ENCODE measurements at regions not wholly inside any gene's neighbourhood (a gene's known extent, or its start where the extent isn't known, plus 50 kb on each side); places are given as distances from the start of the nearest gene placed in this dataset.

DNA sequence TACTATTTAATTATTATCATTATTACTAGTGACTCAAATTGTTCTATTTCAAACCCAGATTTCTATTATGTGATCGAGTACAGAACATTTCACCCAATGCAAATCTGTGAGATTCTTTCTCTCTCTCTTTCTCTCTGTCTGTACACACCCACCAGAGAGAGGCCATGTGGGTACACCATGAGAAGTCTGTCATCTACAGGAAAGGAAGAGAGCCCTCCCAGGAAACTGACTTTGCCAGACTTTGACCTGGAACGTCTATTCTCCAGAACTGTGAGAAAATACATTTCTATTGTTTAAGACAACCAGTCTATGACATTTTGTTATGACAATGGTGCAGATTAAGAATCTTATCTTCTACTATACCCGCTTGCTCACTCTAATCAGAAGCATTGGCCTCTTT is 1091.6 kb downstream of the TTLL7 start:
- H3K4me3 Mint-ChIP-seq = no peak overlapping the region
- H3K4me1 Mint-ChIP-seq = no peaks in the 10 kb centered on the region
- H3K9me3 Mint-ChIP-seq = no peaks in the 10 kb centered on the region
- ATAC-seq = no peak
- no peak overlapping the region for H3K27ac Mint-ChIP-seq
- H3K36me3 Mint-ChIP-seq (ENCODE audit: low read depth) = no peaks in the 10 kb centered on the region
- no peaks in the 10 kb centered on the region for H3K27me3 Mint-ChIP-seq
- DNase-seq = no peak

DNA sequence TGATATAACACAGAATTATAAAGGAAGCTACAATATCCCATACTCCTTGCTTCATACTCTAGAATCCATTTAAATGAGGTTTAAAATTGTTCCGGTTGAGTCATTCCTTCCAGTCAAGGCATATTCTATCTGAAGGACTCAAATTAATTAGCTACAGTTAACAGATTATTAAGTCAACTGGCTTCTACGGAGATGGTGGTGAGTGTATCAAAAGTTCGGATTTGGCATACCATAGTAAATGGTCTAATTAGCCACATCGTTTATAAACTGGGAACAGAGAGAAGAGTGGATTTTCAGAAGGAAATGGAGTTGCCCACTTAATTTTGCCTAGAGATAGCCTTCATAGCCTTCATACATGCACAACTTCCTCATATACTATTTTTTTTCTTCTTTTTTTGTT is 1095.3 kb downstream of the TTLL7 start:
- Mint-ChIP-seq H3K27me3 (peaks cover 2% of the 10 kb centered on the region), H3K27ac (no peak overlapping the region), H3K9me3 (no peaks in the 10 kb centered on the region), H3K4me1 (no peaks in the 10 kb centered on the region), H3K4me3 (no peak overlapping the region), H3K36me3 (ENCODE audit: low read depth) (no peaks in the 10 kb centered on the region)
- DNase-seq (no peak), ATAC-seq (no peak)

DNA sequence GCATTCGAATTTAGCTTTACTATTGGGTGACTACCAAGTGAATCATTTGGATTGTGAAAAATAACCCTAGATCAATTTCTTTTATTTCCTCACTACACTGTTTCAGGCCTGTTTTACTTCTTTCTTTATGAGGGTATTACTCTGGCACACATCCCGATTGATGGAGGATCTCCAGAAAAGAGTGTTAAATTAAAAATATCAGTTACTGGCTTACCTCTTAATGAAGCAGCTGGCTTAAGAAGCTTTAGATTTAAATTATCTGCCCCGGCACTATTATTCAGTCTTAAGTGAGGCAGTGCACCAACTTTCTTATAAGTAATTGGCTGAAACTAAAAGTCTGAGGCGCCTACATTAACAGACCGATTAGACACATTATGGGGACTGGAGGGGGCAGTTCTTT is 1097.4 kb downstream of the TTLL7 start:
- Mint-ChIP-seq H3K4me3 (no peak overlapping the region), H3K9me3 (no peaks in the 10 kb centered on the region), H3K36me3 (ENCODE audit: low read depth) (no peaks in the 10 kb centered on the region), H3K27me3 (peaks cover 2% of the 10 kb centered on the region), H3K4me1 (no peaks in the 10 kb centered on the region), H3K27ac (no peak overlapping the region)
- DNase-seq (no peak), ATAC-seq (no peak)

DNA sequence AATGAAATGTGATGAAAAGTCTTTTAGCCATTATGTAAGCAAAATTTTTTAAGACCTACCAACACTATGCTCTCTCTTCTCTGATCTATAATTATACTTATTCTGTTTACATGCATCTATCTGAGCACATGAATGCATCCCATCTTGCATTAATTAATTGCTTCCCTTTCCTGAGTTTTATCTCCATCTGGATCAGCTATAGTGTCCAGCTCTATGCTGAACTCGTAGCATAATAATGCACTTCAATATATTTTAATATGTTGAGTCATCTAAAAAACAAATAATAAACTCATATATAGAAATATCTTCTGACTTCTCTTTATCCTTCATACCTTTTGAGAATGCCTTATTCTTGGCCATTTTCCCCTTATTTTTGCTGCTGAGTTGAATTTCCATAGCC is 1097.8 kb downstream of the TTLL7 start:
- no peak overlapping the region for H3K27ac Mint-ChIP-seq
- no peaks in the 10 kb centered on the region for H3K36me3 Mint-ChIP-seq (ENCODE audit: low read depth)
- H3K4me1 Mint-ChIP-seq = no peaks in the 10 kb centered on the region
- H3K27me3 Mint-ChIP-seq = peaks cover 2% of the 10 kb centered on the region
- ATAC-seq (no peak), DNase-seq (no peak)
- no peaks in the 10 kb centered on the region for H3K9me3 Mint-ChIP-seq
- no peak overlapping the region for H3K4me3 Mint-ChIP-seq

DNA sequence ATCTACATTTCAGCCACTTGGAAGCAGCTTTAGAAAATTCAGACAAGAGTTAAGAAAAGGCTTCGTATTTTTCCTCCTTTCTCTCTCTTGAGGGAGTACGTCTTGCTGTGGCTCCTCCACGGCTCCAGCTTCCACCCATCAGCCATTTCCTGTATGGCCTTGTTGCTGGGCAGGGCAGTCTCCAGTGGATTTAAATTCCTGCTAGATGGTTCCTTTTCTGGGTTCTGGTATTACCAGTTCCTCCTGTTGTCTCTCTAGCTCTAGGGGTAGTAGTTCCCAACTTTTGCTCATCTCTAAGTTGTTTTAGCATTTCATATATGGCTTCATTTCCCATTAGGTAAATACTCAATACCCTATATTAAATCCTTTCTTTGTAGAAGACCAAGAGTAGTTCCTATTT is 1098.3 kb downstream of the ADGRL2 start:
- Mint-ChIP-seq H3K9me3 (no peaks in the 10 kb centered on the region), H3K27me3 (peaks cover 2% of the 10 kb centered on the region), H3K27ac (no peak overlapping the region), H3K4me1 (no peaks in the 10 kb centered on the region), H3K36me3 (ENCODE audit: low read depth) (no peaks in the 10 kb centered on the region), H3K4me3 (no peak overlapping the region)
- ATAC-seq (no peak), DNase-seq (no peak)

DNA sequence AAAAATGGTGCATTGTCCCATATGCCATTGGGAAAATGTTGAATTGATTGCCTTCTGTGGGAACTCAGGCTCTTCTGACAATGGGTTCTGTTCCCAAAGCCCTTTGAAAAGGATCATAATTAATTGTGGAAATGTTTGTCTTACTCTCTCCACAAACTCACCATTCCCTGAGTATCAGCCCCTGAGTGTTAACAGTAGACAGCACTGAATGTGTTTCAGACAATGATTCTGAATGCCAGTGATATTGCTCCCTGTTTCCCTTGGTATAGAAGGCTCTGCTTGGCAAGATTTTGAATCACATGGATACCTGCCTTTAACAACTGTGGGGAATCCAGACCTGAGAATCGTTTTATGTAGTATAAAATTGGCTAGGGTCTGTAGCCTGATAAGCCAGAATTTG is 1096.8 kb downstream of the ADGRL2 start:
- H3K9me3 Mint-ChIP-seq = no peaks in the 10 kb centered on the region
- no peak overlapping the region for H3K4me3 Mint-ChIP-seq
- H3K4me1 Mint-ChIP-seq = no peaks in the 10 kb centered on the region
- DNase-seq (no peak), ATAC-seq (no peak)
- H3K36me3 Mint-ChIP-seq (ENCODE audit: low read depth) = no peaks in the 10 kb centered on the region
- H3K27ac Mint-ChIP-seq = no peak overlapping the region
- peaks cover 2% of the 10 kb centered on the region for H3K27me3 Mint-ChIP-seq

DNA sequence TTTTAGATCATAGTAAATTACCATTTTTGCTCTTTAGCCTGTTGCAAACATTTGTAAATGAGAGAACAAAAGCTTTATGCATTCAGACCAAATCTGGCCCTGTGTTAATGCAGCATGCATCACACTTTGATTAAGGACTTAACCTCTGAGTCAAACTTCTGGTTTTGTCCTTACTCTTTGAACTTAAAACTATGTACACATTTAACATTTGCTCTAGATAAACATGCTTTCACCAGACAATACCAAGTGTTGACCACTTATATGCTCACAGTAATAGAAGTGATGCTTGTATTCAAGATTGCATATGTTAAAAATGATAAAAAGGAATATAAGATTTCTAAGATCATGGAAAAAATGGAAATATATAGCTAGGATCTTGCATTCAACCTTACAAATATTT is 1095.3 kb downstream of the ADGRL2 start:
- ATAC-seq = no peak
- Mint-ChIP-seq H3K4me3 (no peak overlapping the region), H3K27ac (no peak overlapping the region), H3K4me1 (no peaks in the 10 kb centered on the region), H3K27me3 (no peaks in the 10 kb centered on the region), H3K36me3 (ENCODE audit: low read depth) (no peaks in the 10 kb centered on the region), H3K9me3 (no peaks in the 10 kb centered on the region)
- no peak for DNase-seq

DNA sequence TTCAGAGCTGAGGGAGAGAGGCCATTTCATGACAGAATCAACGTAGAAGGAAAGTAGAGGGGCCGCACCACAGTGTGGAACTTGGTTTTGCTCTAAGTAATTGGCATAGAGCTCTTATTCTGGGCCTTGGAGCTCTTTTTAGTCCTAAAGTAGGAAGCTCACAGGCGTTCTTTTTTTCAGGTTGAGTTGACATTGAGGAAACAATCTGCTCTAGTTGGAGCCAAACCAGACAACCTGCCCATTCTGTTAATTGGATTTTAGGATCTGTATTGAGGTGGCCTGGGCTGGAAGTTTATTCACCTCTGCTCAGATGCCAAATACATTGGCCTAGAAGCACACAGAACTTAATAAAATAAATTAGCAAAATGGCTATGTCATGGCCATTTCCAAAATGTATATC is 1093.9 kb downstream of the ADGRL2 start:
- ATAC-seq = no peak
- Mint-ChIP-seq H3K4me3 (no peak overlapping the region), H3K36me3 (ENCODE audit: low read depth) (no peaks in the 10 kb centered on the region), H3K9me3 (no peaks in the 10 kb centered on the region), H3K27ac (no peak overlapping the region), H3K4me1 (no peaks in the 10 kb centered on the region), H3K27me3 (no peaks in the 10 kb centered on the region)
- DNase-seq = no peak

DNA sequence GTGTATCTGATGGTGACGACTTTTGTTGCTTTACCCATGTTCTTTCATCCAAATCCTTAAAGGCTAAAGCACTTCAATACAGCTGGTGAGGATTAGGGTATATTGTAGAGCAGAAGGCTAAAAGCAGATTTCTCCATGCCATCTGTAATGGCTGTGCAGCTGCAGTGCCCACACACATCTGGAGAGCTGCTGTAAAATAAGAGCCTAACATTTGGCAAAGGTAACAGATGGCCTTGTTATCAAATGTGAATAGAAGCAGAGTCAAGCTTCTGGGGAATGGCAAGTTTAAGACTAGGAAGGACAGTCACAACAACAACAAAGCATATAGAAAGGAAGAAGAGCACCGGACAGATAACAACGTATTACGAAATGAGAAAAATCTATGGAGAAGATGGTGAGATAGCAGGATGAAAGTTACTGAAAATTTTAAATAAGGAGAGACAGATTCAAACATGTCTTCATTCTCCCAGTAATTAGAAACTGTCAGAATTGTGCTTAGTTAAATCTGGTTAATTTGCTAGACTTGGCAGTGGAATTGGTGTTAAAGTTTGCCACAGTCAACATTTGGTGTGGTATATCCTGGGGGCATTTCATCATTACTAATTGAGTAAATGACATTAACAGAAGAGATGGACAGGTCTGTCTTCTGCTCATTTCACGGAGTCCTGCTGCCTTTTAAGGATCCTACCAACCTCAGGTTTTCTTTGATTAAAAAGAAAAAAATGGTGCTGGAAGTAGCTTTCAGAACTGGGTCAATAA is 1093.2 kb downstream of the ADGRL2 start:
- no peak for ATAC-seq
- no peak overlapping the region for H3K27ac Mint-ChIP-seq
- H3K9me3 Mint-ChIP-seq = no peaks in the 10 kb centered on the region
- no peaks in the 10 kb centered on the region for H3K36me3 Mint-ChIP-seq (ENCODE audit: low read depth)
- H3K4me1 Mint-ChIP-seq = no peaks in the 10 kb centered on the region
- no peak overlapping the region for H3K4me3 Mint-ChIP-seq
- DNase-seq = no peak
- no peaks in the 10 kb centered on the region for H3K27me3 Mint-ChIP-seq

DNA sequence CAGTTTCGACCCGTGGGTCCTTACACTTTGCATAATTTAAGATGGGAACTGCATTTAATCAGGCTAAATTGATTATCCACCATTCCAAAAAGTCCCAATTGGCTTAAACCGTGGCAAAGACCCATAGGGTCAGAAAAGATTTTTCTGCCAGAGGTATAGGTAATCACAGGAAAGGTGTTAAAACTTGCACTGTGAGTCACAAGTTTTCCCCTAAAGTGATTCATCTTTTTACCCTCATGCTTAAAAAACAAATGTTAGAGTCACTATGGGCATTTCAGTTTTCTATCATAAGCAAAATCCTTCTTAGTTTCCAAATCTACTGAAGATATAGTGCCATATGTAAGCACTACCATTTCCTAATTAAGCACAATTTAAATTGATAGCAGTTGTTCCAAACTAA is 1079.8 kb downstream of the ADGRL2 start:
- DNase-seq (no peak), ATAC-seq (no peak)
- H3K27me3 Mint-ChIP-seq = no peaks in the 10 kb centered on the region
- H3K36me3 Mint-ChIP-seq (ENCODE audit: low read depth) = no peaks in the 10 kb centered on the region
- no peaks in the 10 kb centered on the region for H3K9me3 Mint-ChIP-seq
- no peaks in the 10 kb centered on the region for H3K4me1 Mint-ChIP-seq
- no peak overlapping the region for H3K4me3 Mint-ChIP-seq
- no peak overlapping the region for H3K27ac Mint-ChIP-seq

DNA sequence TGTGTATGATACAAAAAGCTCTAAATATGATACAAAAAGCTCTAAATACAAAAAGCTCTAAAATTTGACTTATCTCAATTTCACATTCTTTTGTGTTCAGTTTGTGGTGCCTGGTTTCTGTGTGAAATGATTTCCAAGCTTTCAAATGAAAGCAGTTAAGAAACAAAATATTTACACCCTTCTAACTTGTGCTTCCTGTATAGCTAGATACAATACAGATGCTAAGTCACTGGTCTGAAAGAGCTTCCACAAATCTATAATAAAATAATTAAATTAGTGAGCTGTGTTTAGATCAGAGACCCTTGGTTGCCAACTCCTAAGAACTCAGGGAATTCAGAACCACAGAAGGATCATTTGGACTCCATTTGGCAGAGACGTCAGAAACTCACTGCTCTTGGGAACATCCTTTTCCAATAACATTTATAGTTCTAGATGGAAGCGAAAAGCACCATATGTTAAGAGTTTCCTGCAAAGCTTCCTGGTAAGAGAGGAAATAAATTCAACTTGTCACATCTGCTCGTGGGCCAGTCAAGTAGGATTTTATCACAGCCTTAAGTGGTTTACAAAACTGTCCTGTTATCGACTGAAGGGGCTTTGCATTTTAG is 1079.1 kb downstream of the ADGRL2 start:
- Mint-ChIP-seq H3K9me3 (no peaks in the 10 kb centered on the region), H3K36me3 (ENCODE audit: low read depth) (no peaks in the 10 kb centered on the region), H3K4me1 (no peaks in the 10 kb centered on the region), H3K27ac (no peak overlapping the region), H3K4me3 (no peak overlapping the region), H3K27me3 (no peaks in the 10 kb centered on the region)
- ATAC-seq (no peak), DNase-seq (no peak)

DNA sequence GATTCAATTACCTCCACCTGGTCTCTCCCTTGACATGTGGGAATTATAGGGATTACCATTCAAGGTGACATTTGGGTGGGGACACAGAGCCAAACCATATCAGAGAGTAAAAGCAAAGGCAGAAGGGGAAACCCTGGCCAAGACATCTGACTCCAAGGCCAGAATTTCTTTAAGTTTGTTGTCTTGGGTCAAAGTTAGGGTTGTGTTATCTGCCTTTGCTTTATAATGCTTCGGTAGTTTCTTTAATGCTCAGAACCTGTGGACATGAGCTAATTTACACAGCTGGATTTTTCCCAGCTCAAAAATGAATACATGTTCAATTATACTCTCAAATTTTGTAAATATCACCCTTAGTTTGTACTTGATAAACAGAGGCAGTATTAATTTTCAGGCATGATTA is 1074.4 kb downstream of the ADGRL2 start:
- Mint-ChIP-seq H3K27me3 (no peaks in the 10 kb centered on the region), H3K4me3 (no peak overlapping the region), H3K36me3 (ENCODE audit: low read depth) (no peaks in the 10 kb centered on the region), H3K4me1 (no peaks in the 10 kb centered on the region), H3K9me3 (no peaks in the 10 kb centered on the region), H3K27ac (no peak overlapping the region)
- DNase-seq (no peak), ATAC-seq (no peak)

DNA sequence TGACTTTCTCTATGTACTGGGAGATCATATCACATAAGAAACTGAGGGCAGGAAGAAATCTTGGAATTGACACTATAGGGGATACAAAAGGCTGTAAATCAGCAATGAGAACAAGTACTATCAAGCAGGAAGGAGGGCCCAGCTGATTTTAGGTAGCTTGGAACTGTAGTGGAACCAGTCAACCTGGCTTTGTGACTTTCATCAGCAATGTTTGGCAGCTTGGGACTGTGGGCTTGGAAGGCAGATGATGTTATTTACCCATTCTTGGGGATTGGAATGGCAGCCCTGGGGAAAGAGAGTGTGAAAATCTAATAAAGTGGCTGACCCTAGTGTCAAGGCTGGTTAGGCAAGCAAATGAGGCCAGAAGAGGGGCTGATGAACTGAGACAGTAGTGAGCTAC is 1073.3 kb downstream of the ADGRL2 start:
- no peak overlapping the region for H3K27ac Mint-ChIP-seq
- no peaks in the 10 kb centered on the region for H3K27me3 Mint-ChIP-seq
- H3K36me3 Mint-ChIP-seq (ENCODE audit: low read depth) = no peaks in the 10 kb centered on the region
- no peaks in the 10 kb centered on the region for H3K4me1 Mint-ChIP-seq
- no peak overlapping the region for H3K4me3 Mint-ChIP-seq
- ATAC-seq (no peak), DNase-seq (no peak)
- no peaks in the 10 kb centered on the region for H3K9me3 Mint-ChIP-seq

DNA sequence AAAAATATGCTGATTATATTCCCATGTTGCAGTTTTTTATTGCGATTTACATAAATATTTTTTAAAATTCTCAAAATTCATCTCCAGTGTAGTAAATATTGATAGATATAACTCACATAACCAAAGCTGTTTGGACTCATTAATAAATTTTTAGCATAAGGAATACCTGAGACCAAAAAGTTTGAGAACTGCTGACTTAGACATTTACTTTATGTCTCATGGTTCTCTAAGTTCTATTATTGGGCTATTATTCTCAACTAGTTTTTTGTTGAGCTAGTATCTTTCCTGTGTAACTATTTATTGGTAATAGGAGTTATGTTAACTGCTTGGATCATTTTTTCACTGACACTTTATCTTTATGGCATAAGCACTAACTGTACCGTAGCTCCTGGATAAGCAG is 1069.6 kb downstream of the ADGRL2 start:
- no peaks in the 10 kb centered on the region for H3K27me3 Mint-ChIP-seq
- peaks cover 3% of the 10 kb centered on the region for H3K9me3 Mint-ChIP-seq
- H3K36me3 Mint-ChIP-seq (ENCODE audit: low read depth) = no peaks in the 10 kb centered on the region
- DNase-seq (no peak), ATAC-seq (no peak)
- no peak overlapping the region for H3K27ac Mint-ChIP-seq
- no peaks in the 10 kb centered on the region for H3K4me1 Mint-ChIP-seq
- H3K4me3 Mint-ChIP-seq = no peak overlapping the region

DNA sequence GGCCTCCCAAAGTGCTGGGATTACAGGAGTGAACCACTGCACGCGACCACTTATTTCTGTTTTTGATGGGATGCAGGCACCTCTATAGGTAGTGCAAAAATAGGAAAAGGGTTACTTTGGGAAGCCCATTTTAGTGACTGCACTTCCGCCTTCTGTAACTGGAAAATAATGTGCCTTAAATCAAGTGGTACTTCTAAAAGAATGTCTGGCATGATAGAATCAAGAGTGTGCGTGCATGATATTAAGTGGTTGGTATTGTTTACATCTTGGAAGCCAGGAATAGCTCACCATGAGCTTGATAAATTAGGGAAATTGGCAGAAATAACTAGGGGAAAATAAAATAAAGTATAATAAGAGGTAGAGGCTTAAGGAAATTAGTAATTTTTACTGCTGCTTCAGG is 1067.0 kb downstream of the ADGRL2 start:
- ATAC-seq (no peak), DNase-seq (no peak)
- H3K27ac Mint-ChIP-seq = no peak overlapping the region
- no peaks in the 10 kb centered on the region for H3K4me1 Mint-ChIP-seq
- H3K27me3 Mint-ChIP-seq = no peaks in the 10 kb centered on the region
- H3K4me3 Mint-ChIP-seq = no peak overlapping the region
- peaks cover 3% of the 10 kb centered on the region for H3K9me3 Mint-ChIP-seq
- no peaks in the 10 kb centered on the region for H3K36me3 Mint-ChIP-seq (ENCODE audit: low read depth)

DNA sequence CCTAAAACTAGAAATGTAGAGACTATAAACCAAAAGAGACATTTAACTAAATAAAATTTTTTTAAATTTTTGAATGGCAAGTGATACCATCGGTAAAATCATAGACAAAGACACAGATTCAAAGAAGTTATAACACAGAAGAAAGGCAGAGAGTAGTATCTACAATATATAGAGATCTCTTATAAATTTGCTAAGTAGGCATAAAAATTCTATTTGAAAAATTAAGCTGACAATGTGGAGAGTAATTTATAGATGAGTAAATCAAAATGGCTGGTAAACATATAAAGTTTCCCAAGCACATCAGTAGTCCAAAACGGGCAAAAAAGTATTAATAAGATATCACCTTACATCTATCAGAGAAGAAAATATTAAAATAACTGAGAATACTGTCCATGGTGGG is 1061.0 kb downstream of the ADGRL2 start:
- Mint-ChIP-seq H3K27ac (no peak overlapping the region), H3K27me3 (no peaks in the 10 kb centered on the region)
- ATAC-seq = no peak

More for the DNA sequence above, 1061.0 kb downstream of the ADGRL2 start:
- Mint-ChIP-seq H3K4me1 (no peaks in the 10 kb centered on the region), H3K9me3 (no peaks in the 10 kb centered on the region), H3K4me3 (no peak overlapping the region), H3K36me3 (ENCODE audit: low read depth) (no peaks in the 10 kb centered on the region)
- no peak for DNase-seq
